ENCODE measurements at regions not wholly inside any gene's neighbourhood (a gene's known extent, or its start where the extent isn't known, plus 50 kb on each side); places are given as distances from the start of the nearest gene placed in this dataset.

- H3K4me2 ChIP-seq (ENCODE audit: low read length) = no peak overlapping the region
- no peaks in the 10 kb centered on the region for H4K20me1 ChIP-seq (ENCODE audit: insufficient read depth, low read length)
- no peaks in the 10 kb centered on the region for H3K27me3 ChIP-seq (ENCODE audit: insufficient read depth, low read length)
- H3K79me2 ChIP-seq (ENCODE audit: insufficient read depth, low read length) = no peaks in the 10 kb centered on the region
- H3K4me3 Mint-ChIP-seq (ENCODE audit: unreplicated experiment) = no peak overlapping the region
- peaks cover 59% of the 10 kb centered on the region for H3K27me3 Mint-ChIP-seq (ENCODE audit: low read depth, unreplicated experiment)
- H3K9me3 Mint-ChIP-seq (ENCODE audit: unreplicated experiment) = peaks cover 3% of the 10 kb centered on the region
- H3K36me3 Mint-ChIP-seq (ENCODE audit: low read depth, unreplicated experiment) = no peaks in the 10 kb centered on the region
- H3K27ac Mint-ChIP-seq (ENCODE audit: unreplicated experiment) = no peak overlapping the region
- no peak overlapping the region for H3K9ac ChIP-seq (ENCODE audit: low read length)
- DNase-seq (ENCODE audit: low read depth) (no peak), FAIRE-seq (no peak)
- no peak overlapping the region for H3K4me3 ChIP-seq (ENCODE audit: insufficient read depth, low read depth, low read length)
- no peak overlapping the region for H3K27ac ChIP-seq (ENCODE audit: low read depth, low read length)
- no peak overlapping the region for H2AFZ ChIP-seq (ENCODE audit: low read depth, low read length)
- no peaks in the 10 kb centered on the region for H3K9me3 ChIP-seq (ENCODE audit: insufficient read depth, low read depth, low read length)
- TF ChIP-seq EZH2 (IDR thresholded peaks at IDR 0.05; ENCODE audit: insufficient read depth, low read length) (no peak), CTCF (IDR thresholded peaks at IDR 0.05; ENCODE audit: insufficient read depth, low read depth, low read length) (no peak)
- H3K4me1 Mint-ChIP-seq (ENCODE audit: low read depth, unreplicated experiment) = no peaks in the 10 kb centered on the region
- H3K4me1 ChIP-seq (ENCODE audit: insufficient read depth, low read length) = no peaks in the 10 kb centered on the region
- H3K36me3 ChIP-seq (ENCODE audit: insufficient read depth, low read length) = no peaks in the 10 kb centered on the region
Measured at GRCh38 chr11:134637091-134638015, 225.3 kb upstream of the B3GAT1 start.

- no peak overlapping the region for H3K27ac Mint-ChIP-seq (ENCODE audit: unreplicated experiment)
- FAIRE-seq = no peak
- H3K27me3 Mint-ChIP-seq (ENCODE audit: low read depth, unreplicated experiment) = peaks cover 55% of the 10 kb centered on the region
- Histone ChIP-seq H2AFZ (ENCODE audit: low read depth, low read length) (no peak overlapping the region), H3K36me3 (ENCODE audit: insufficient read depth, low read length) (no peaks in the 10 kb centered on the region), H3K4me2 (ENCODE audit: low read length) (no peak overlapping the region), H3K4me1 (ENCODE audit: insufficient read depth, low read length) (no peaks in the 10 kb centered on the region), H3K9me3 (ENCODE audit: insufficient read depth, low read depth, low read length) (no peaks in the 10 kb centered on the region), H3K79me2 (ENCODE audit: insufficient read depth, low read length) (no peaks in the 10 kb centered on the region), H3K9ac (ENCODE audit: low read length) (no peak overlapping the region), H3K4me3 (ENCODE audit: insufficient read depth, low read depth, low read length) (no peak overlapping the region), H4K20me1 (ENCODE audit: insufficient read depth, low read length) (no peaks in the 10 kb centered on the region), H3K27ac (ENCODE audit: low read depth, low read length) (no peak overlapping the region), H3K27me3 (ENCODE audit: insufficient read depth, low read length) (no peaks in the 10 kb centered on the region)
- H3K4me1 Mint-ChIP-seq (ENCODE audit: low read depth, unreplicated experiment) = no peaks in the 10 kb centered on the region
- H3K4me3 Mint-ChIP-seq (ENCODE audit: unreplicated experiment) = no peak overlapping the region
- TF ChIP-seq EZH2 (IDR thresholded peaks at IDR 0.05; ENCODE audit: insufficient read depth, low read length) (no peak), CTCF (IDR thresholded peaks at IDR 0.05; ENCODE audit: insufficient read depth, low read depth, low read length) (no peak)
- H3K36me3 Mint-ChIP-seq (ENCODE audit: low read depth, unreplicated experiment) = no peaks in the 10 kb centered on the region
- peaks cover 5% of the 10 kb centered on the region for H3K9me3 Mint-ChIP-seq (ENCODE audit: unreplicated experiment)
- no peak for DNase-seq (ENCODE audit: low read depth)
Measured at GRCh38 chr11:134636071-134636470, 224.0 kb upstream of the B3GAT1 start.

All from astrocyte (in vitro differentiated cells and primary cell).